SJCRH30 (cell line): ENCODE measurements at regions not wholly inside any gene's neighbourhood (a gene's known extent, or its start where the extent isn't known, plus 50 kb on each side); places are given as distances from the start of the nearest gene placed in this dataset.

Source experiments
- DNase-seq, 2 experiments: peaks; one replicate each; pipeline ENCODE4 v3.0.0-alpha.2; 2015 to 2020
- H3K27ac ChIP-seq: fragments of 250-450 bp; sonication (Bioruptor Pico); 2 replicates; pipeline ENCODE4 v1.5.1; 2020; ENCODE audit warnings: mild to moderate bottlenecking, moderate library complexity
- H3K27me3 ChIP-seq: fragments of 250-450 bp; sonication (Bioruptor Pico); 2 replicates; pipeline ENCODE4 v1.5.1; 2020; ENCODE audit warnings: mild to moderate bottlenecking, moderate library complexity
- H3K36me3 ChIP-seq: fragments of 250-450 bp; sonication (Bioruptor Pico); 2 replicates; pipeline ENCODE4 v1.5.1; 2020; ENCODE audit warnings: mild to moderate bottlenecking, moderate library complexity
- H3K4me1 ChIP-seq: fragments of 250-450 bp; sonication (Bioruptor Pico); 2 replicates; pipeline ENCODE4 v1.5.1; 2020; ENCODE audit warnings: mild to moderate bottlenecking, moderate library complexity
- H3K4me3 ChIP-seq: fragments of 250-450 bp; sonication (Bioruptor Pico); 2 replicates; pipeline ENCODE4 v1.5.1; 2020; ENCODE audit warnings: mild to moderate bottlenecking, moderate library complexity
- H3K9me3 ChIP-seq: fragments of 250-450 bp; sonication (Bioruptor Pico); replicated peaks from 2 replicates; pipeline ENCODE4 v1.5.1; 2020; ENCODE audit warnings: mild to moderate bottlenecking, moderate library complexity

- no peak for DNase-seq
- H3K36me3 ChIP-seq, result peaks cover 14% of the 10 kb centered on the region; the same call in 1 of the 2 replicates
- H3K27ac ChIP-seq, result no peak overlapping the region
- peaks cover 3% of the 10 kb centered on the region; the same call in 1 of the 2 replicates for H3K4me1 ChIP-seq
- no peaks in the 10 kb centered on the region for H3K9me3 ChIP-seq
- no peaks in the 10 kb centered on the region for H3K27me3 ChIP-seq
- H3K4me3 ChIP-seq, result no peak overlapping the region
These were observed 85.5 kb downstream of the PALM2AKAP2 start for GRCh38 chr9:109865521-109865920.

- Histone ChIP-seq H3K9me3 (no peaks in the 10 kb centered on the region), H3K4me3 (no peak overlapping the region), H3K36me3 (peaks cover 20% of the 10 kb centered on the region; the same call in 1 of the 2 replicates), H3K27me3 (no peaks in the 10 kb centered on the region), H3K27ac (no peak overlapping the region), H3K4me1 (peaks cover 3% of the 10 kb centered on the region; the same call in 1 of the 2 replicates)
- DNase-seq, result no peak
These were observed 88.2 kb downstream of the PALM2AKAP2 start for GRCh38 chr9:109868207-109868606.

GRCh38 chr9:109868722-109869121, 88.7 kb downstream of the PALM2AKAP2 start:
- Histone ChIP-seq H3K4me3 (no peak overlapping the region), H3K27me3 (no peaks in the 10 kb centered on the region), H3K9me3 (no peaks in the 10 kb centered on the region; the same call in 1 of the 2 replicates), H3K27ac (no peak overlapping the region), H3K36me3 (peaks cover 20% of the 10 kb centered on the region; the same call in 1 of the 2 replicates), H3K4me1 (peaks cover 3% of the 10 kb centered on the region; the same call in 1 of the 2 replicates)
- DNase-seq, result no peak

GRCh38 chr9:109870365-109870764, 90.4 kb downstream of the PALM2AKAP2 start:
- Histone ChIP-seq H3K27me3 (no peaks in the 10 kb centered on the region), H3K4me3 (no peak overlapping the region), H3K9me3 (no peaks in the 10 kb centered on the region; the same call in 1 of the 2 replicates), H3K36me3 (peaks cover 22% of the 10 kb centered on the region; the same call in 1 of the 2 replicates), H3K4me1 (peaks cover 3% of the 10 kb centered on the region; the same call in 1 of the 2 replicates), H3K27ac (no peak overlapping the region)
- no peak for DNase-seq

DNA sequence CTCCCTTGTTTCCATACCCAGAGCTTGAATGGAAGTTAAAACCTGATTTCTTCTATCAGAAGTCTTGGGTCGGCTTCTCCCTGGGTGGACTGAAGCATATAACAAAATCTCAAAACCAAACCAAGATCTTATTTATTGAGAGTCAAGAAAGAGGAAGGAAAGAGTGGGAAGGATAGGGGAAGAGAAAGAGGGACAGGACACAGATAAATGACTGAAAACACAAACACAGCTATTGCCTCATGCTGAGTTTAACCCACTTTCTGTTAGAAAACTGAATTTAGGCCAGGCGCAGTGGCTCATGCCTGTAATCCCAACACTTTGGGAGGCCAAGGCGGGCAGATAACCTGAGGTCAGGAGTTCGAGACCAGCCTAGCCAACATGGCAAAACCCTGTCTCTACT, 92.9 kb downstream of the PALM2AKAP2 start:
- Histone ChIP-seq H3K27me3 (no peaks in the 10 kb centered on the region), H3K36me3 (peaks cover 24% of the 10 kb centered on the region; the same call in 1 of the 2 replicates), H3K4me3 (no peak overlapping the region), H3K4me1 (no peaks in the 10 kb centered on the region), H3K9me3 (no peaks in the 10 kb centered on the region; the same call in 1 of the 2 replicates), H3K27ac (no peak overlapping the region)
- DNase-seq, result no peak

DNA sequence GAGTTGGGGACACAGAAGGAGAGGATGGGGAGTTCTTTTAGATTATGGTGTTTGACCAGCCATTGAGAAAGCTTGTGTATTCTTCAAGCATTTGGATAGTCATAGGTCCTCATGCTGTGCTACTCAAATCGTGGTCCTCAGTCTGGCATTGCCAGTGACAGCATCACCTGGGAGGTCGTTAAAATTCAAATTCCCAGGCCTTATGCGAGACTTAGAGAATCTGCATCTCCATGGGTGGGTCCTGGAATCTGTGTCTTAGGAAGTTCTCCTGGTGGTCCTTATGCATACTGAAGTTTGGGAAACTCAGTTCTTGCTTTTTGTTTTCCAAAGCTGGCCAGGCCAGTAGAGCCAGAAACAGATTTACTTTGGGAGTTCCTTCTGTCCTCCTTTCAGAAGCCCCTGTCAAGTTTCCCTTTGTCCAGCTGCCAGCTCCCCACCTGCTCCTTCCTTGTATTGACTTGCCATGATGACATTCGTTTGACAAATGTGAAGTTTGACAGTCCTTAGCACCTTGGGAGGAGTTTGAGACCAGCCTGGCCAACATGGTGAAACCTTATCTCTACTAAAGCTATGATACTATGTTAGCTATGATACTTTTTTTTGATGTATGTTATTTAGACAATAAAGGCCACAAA, 95.6 kb downstream of the PALM2AKAP2 start:
- Histone ChIP-seq H3K27ac (no peak overlapping the region), H3K4me1 (no peaks in the 10 kb centered on the region), H3K4me3 (no peak overlapping the region)

DNA sequence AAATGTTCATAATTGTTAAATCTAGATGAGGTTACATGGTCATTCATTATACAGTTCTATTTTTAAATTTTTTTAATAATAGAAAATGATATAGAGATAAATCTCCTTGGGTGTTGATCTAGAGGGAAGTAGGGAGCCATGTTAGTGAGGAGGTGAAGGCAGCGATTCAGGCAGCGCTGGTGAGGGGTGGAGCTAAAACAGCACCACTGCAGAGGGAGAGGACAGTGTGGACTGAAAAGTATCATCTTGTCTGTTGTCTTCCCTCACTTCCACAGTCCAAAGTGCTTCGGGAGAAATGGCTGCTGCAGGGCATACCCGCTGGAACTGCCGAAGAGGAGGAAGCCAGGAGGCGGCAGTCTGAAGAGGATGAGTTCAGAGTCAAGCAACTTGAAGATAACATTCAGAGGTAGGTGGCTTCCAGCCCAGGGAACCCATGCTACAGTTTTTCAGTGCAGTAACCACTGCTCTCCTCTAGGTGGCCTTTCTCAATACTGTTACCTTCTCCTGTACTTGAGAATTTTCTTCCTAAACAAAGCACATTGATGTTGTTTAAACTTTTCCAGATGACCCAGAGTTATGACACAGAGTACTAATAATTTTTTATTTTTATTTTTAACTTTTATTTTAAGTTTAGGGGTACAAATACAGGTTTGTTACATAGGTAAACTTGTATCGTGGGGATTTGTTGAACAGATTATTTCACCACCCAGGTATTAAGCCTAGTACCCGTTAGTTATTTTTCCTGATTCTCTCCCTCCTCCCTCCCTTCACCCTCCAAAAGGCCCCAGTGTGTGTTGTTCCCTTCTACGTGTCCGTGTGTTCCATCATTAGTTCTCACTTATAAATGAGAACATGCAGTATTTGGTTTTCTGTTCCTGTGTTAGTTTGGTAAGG, 100.5 kb downstream of the PALM2AKAP2 start:
- Histone ChIP-seq H3K27me3 (no peaks in the 10 kb centered on the region), H3K27ac (no peak overlapping the region), H3K4me3 (no peak overlapping the region), H3K9me3 (no peaks in the 10 kb centered on the region), H3K4me1 (peaks cover 4% of the 10 kb centered on the region; the same call in 1 of the 2 replicates), H3K36me3 (peaks cover 36% of the 10 kb centered on the region)
- peak; percentile 28 to 55 for DNase-seq

More for the DNA sequence above, 95.6 kb downstream of the PALM2AKAP2 start:
- Histone ChIP-seq H3K27me3 (no peaks in the 10 kb centered on the region), H3K9me3 (no peaks in the 10 kb centered on the region; the same call in 1 of the 2 replicates), H3K36me3 (peaks cover 20% of the 10 kb centered on the region; the same call in 1 of the 2 replicates)
- no peak for DNase-seq

GRCh38 chr9:109883623-109884022, 103.6 kb downstream of the PALM2AKAP2 start:
- Histone ChIP-seq H3K4me1 (peaks cover 26% of the 10 kb centered on the region), H3K36me3 (peaks cover 40% of the 10 kb centered on the region), H3K27ac (no peak overlapping the region), H3K4me3 (no peak overlapping the region), H3K27me3 (no peaks in the 10 kb centered on the region), H3K9me3 (no peaks in the 10 kb centered on the region)
- no peak for DNase-seq

DNA sequence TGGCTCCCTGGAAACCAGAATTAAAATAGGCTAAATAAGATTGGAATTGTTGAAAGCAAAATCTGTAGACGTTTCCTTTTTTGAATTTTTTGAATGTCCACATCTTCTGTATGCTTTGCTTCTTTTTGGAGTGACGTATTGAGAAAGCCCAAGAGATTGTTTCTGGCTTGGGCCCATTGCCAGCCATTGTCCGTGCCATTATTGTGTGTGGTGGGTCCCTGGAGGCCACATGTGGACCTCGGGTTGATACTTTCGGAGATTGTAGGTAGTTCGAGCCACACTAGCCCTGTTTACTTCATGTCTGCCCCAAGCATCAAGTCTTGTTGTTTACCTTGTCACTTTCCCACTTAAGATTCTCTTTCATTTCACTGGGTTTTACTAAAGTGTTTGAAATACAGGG, 106.0 kb downstream of the PALM2AKAP2 start:
- H3K36me3 ChIP-seq, result peaks cover 48% of the 10 kb centered on the region
- no peaks in the 10 kb centered on the region for H3K27me3 ChIP-seq
- H3K9me3 ChIP-seq, result no peaks in the 10 kb centered on the region
- H3K27ac ChIP-seq, result peak overlapping the region; percentile 57
- H3K4me3 ChIP-seq, result no peak overlapping the region
- peaks cover 26% of the 10 kb centered on the region for H3K4me1 ChIP-seq
- DNase-seq, result no peak

GRCh38 chr9:109886617-109887016, 106.6 kb downstream of the PALM2AKAP2 start:
- H3K9me3 ChIP-seq, result no peaks in the 10 kb centered on the region
- H3K4me1 ChIP-seq, result peaks cover 26% of the 10 kb centered on the region
- peak overlapping the region; percentile 57 for H3K27ac ChIP-seq
- DNase-seq, result no peak
- peaks cover 50% of the 10 kb centered on the region for H3K36me3 ChIP-seq
- H3K27me3 ChIP-seq, result no peaks in the 10 kb centered on the region
- no peak overlapping the region for H3K4me3 ChIP-seq

DNA sequence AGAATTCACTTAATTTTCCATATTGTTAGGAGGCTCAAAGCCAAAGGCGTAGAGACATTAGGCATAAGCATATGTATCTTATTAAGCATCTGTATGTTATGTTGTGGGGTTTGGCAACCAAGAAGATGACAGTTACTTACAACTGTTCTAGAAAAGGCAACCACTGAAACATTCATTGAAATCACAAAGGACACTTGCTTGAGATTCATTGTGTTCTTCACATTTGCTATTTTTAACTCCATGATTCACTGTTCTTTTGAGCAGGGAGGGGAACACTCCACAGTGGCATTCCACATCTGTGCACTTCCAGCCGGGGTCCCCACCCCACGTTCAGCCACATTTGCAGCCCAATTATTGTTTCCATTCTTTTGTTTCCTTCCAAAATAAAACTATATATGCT, 107.1 kb downstream of the PALM2AKAP2 start:
- DNase-seq, result peak in 1 of 2 experiments; percentile 40
- Histone ChIP-seq H3K4me3 (no peak overlapping the region), H3K36me3 (peaks cover 52% of the 10 kb centered on the region), H3K27me3 (no peaks in the 10 kb centered on the region), H3K4me1 (peaks cover 26% of the 10 kb centered on the region), H3K9me3 (no peaks in the 10 kb centered on the region), H3K27ac (peak overlapping the region; percentile 57)

- Histone ChIP-seq H3K36me3 (peaks cover 36% of the 10 kb centered on the region), H3K4me3 (no peak overlapping the region), H3K27me3 (no peaks in the 10 kb centered on the region), H3K27ac (no peak overlapping the region), H3K9me3 (no peaks in the 10 kb centered on the region), H3K4me1 (peaks cover 26% of the 10 kb centered on the region)
- DNase-seq, result no peak
These were observed 108.7 kb downstream of the PALM2AKAP2 start for GRCh38 chr9:109888695-109889094.

GRCh38 chr9:109889456-109889855, 109.5 kb downstream of the PALM2AKAP2 start:
- Histone ChIP-seq H3K36me3 (peaks cover 36% of the 10 kb centered on the region), H3K27ac (no peak overlapping the region), H3K9me3 (no peaks in the 10 kb centered on the region), H3K27me3 (no peaks in the 10 kb centered on the region), H3K4me3 (no peak overlapping the region), H3K4me1 (peaks cover 30% of the 10 kb centered on the region)
- DNase-seq, result no peak

DNA sequence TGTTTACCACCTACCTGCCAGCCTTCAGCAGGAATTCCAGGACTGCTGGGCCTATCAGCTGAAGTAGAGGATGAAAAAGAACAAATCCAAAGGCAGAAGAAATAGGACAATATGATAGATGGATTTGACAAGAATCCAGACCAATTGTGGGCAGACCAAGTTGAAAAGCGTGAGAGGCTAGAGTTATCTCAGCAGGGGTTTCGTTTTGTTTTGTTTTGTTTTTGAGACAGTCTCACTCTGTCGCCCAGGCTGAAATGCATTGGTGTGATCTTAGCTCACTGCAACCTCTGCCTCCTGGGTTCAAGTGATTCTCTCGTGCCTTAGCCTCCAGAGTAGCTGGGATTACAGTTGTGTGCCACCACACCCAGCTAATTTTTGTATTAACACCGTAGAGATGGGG, 113.2 kb downstream of the PALM2AKAP2 start:
- no peaks in the 10 kb centered on the region for H3K27me3 ChIP-seq
- H3K4me3 ChIP-seq, result no peak overlapping the region
- no peak overlapping the region for H3K27ac ChIP-seq
- H3K4me1 ChIP-seq, result peaks cover 9% of the 10 kb centered on the region
- no peaks in the 10 kb centered on the region for H3K9me3 ChIP-seq
- H3K36me3 ChIP-seq, result peaks cover 32% of the 10 kb centered on the region; the same call in 1 of the 2 replicates
- no peak for DNase-seq

- Histone ChIP-seq H3K9me3 (no peaks in the 10 kb centered on the region), H3K36me3 (peaks cover 23% of the 10 kb centered on the region; the same call in 1 of the 2 replicates), H3K27ac (peak overlapping the region; percentile 55), H3K27me3 (no peaks in the 10 kb centered on the region), H3K4me3 (no peak overlapping the region), H3K4me1 (peaks cover 9% of the 10 kb centered on the region)
- DNase-seq, result no peak
These were observed 114.5 kb downstream of the PALM2AKAP2 start for GRCh38 chr9:109894473-109894872.
